ENCODE measurements at regions not wholly inside any gene's neighbourhood (a gene's known extent, or its start where the extent isn't known, plus 50 kb on each side); places are given as distances from the start of the nearest gene placed in this dataset.
A peak's percentile ranks its signal among the peaks of the same experiment; 100 is the strongest.

DNA sequence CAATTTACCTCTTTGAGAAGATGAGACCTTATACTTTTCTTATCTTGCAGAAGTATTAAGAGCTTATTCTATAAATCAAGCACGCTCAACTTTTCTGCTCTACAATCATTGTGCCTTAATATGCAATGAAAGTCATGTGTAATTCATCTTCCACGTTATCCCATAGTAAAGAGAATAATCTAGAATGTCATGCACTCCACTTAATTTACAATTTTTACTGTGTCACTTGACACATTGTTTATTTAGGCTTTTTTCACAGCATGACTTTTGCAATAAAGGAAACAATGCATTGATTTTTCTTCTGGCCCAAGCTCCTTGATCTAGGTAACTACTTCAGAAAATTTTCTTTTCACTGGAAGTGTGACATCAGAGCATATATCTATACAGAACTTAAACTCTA, 290.9 kb downstream of the HHIPL2 start:
- no peak overlapping the region for H3K4me3 ChIP-seq (ENCODE audit: low read depth, low read length)
- H3K27ac ChIP-seq (ENCODE audit: extremely low read depth, low read depth, low read length) = no peak overlapping the region
- ChIA-PET POLR2A (no interaction called here), CTCF (interaction anchor here (0.6 to 0.7 kb wide), 3 partner anchors 31 to 1100 kb away, joined by 3 read pairs; no protein-coding TSS in a partner anchor)
- H3K4me1 ChIP-seq (ENCODE audit: control insufficient read depth, insufficient read depth, low read length) = no peaks in the 10 kb centered on the region
- no peaks in the 10 kb centered on the region for H3K9me3 ChIP-seq (ENCODE audit: control insufficient read depth, insufficient read depth, low read depth, low read length)
- H3K36me3 ChIP-seq (ENCODE audit: control insufficient read depth in 2 of 2, insufficient read depth in 1 of 2, low read length in 2 of 2) = no peaks in the 10 kb centered on the region
- no peak for TF ChIP-seq ZSCAN23 (tag by site-specific recombination; IDR thresholded peaks at IDR 0.05)
- TF ChIP-seq, protein P1, sequence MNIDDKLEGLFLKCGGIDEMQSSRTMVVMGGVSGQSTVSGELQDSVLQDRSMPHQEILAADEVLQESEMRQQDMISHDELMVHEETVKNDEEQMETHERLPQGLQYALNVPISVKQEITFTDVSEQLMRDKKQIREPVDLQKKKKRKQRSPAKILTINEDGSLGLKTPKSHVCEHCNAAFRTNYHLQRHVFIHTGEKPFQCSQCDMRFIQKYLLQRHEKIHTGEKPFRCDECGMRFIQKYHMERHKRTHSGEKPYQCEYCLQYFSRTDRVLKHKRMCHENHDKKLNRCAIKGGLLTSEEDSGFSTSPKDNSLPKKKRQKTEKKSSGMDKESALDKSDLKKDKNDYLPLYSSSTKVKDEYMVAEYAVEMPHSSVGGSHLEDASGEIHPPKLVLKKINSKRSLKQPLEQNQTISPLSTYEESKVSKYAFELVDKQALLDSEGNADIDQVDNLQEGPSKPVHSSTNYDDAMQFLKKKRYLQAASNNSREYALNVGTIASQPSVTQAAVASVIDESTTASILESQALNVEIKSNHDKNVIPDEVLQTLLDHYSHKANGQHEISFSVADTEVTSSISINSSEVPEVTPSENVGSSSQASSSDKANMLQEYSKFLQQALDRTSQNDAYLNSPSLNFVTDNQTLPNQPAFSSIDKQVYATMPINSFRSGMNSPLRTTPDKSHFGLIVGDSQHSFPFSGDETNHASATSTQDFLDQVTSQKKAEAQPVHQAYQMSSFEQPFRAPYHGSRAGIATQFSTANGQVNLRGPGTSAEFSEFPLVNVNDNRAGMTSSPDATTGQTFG (tag by site-specific recombination; IDR thresholded peaks at IDR 0.05; ENCODE audit: borderline replicate concordance) = peak; percentile 41; the same call in 1 of the 2 replicates
- no peak for TF ChIP-seq ZNF510 (tag by site-specific recombination; IDR thresholded peaks at IDR 0.05; ENCODE audit: insufficient replicate concordance)
- TF ChIP-seq ZNF37A (tag by site-specific recombination; IDR thresholded peaks at IDR 0.05) = no peak
- TF ChIP-seq ZFP41 (tag by site-specific recombination; IDR thresholded peaks at IDR 0.05; ENCODE audit: borderline replicate concordance) = no peak
- TF ChIP-seq ZNF214 (tag by site-specific recombination; IDR thresholded peaks at IDR 0.05; ENCODE audit: borderline replicate concordance) = no peak
- TF ChIP-seq ZNF654 (tag by site-specific recombination; IDR thresholded peaks at IDR 0.05; ENCODE audit: low read depth) = no peak
- TF ChIP-seq HIC1 (tag by site-specific recombination; IDR thresholded peaks at IDR 0.05) = peak; percentile 72; the same call in 1 of the 2 replicates
- TF ChIP-seq ZNF521 (tag by site-specific recombination; IDR thresholded peaks at IDR 0.05) = no peak
- TF ChIP-seq SP3 (tag by site-specific recombination; IDR thresholded peaks at IDR 0.05) = no peak
- TF ChIP-seq ZNF837 (tag by site-specific recombination; IDR thresholded peaks at IDR 0.05) = no peak
- no peak for TF ChIP-seq KLF17 (tag by site-specific recombination; IDR thresholded peaks at IDR 0.05)
- no peak for TF ChIP-seq ZNF473 (tag by site-specific recombination; IDR thresholded peaks at IDR 0.05)
- no peak for TF ChIP-seq ZNF626 (tag by site-specific recombination; IDR thresholded peaks at IDR 0.05)
- 0 out of 2 replicates have a peak, but pooled peaks have one; percentile 51 for TF ChIP-seq ZNF629 (tag by site-specific recombination; IDR thresholded peaks at IDR 0.05)
- TF ChIP-seq ZNF266 (tag by site-specific recombination; IDR thresholded peaks at IDR 0.05; ENCODE audit: low read depth) = no peak
- no peak for TF ChIP-seq ZNF791 (tag by site-specific recombination; IDR thresholded peaks at IDR 0.05)
- no peak for TF ChIP-seq ZNF169 (tag by site-specific recombination; IDR thresholded peaks at IDR 0.05)
- no peak for TF ChIP-seq ZNF394 (tag by site-specific recombination; IDR thresholded peaks at IDR 0.05; ENCODE audit: borderline replicate concordance)
- no peak for TF ChIP-seq ZNF121 (tag by site-specific recombination; IDR thresholded peaks at IDR 0.05)
- no peak for TF ChIP-seq ZNF280D (tag by site-specific recombination; IDR thresholded peaks at IDR 0.05)
- TF ChIP-seq YY1 (tag by site-specific recombination; IDR thresholded peaks at IDR 0.05) = no peak
- no peak for TF ChIP-seq ZNF670 (tag by site-specific recombination; IDR thresholded peaks at IDR 0.05; ENCODE audit: low read depth)
- TF ChIP-seq ZNF792 (tag by site-specific recombination; IDR thresholded peaks at IDR 0.05) = no peak
- no peak for TF ChIP-seq ZNF600 (tag by site-specific recombination; IDR thresholded peaks at IDR 0.05)
- no peak for TF ChIP-seq ZNF660 (tag by site-specific recombination; IDR thresholded peaks at IDR 0.05)
- no peak for TF ChIP-seq KLF16 (tag by site-specific recombination; IDR thresholded peaks at IDR 0.05)
- 0 out of 2 replicates have a peak, but pooled peaks have one; percentile 24 for TF ChIP-seq ZNF350 (tag by site-specific recombination; IDR thresholded peaks at IDR 0.05)
- TF ChIP-seq KLF7 (tag by site-specific recombination; IDR thresholded peaks at IDR 0.05; ENCODE audit: borderline replicate concordance) = no peak
- TF ChIP-seq, protein P2, sequence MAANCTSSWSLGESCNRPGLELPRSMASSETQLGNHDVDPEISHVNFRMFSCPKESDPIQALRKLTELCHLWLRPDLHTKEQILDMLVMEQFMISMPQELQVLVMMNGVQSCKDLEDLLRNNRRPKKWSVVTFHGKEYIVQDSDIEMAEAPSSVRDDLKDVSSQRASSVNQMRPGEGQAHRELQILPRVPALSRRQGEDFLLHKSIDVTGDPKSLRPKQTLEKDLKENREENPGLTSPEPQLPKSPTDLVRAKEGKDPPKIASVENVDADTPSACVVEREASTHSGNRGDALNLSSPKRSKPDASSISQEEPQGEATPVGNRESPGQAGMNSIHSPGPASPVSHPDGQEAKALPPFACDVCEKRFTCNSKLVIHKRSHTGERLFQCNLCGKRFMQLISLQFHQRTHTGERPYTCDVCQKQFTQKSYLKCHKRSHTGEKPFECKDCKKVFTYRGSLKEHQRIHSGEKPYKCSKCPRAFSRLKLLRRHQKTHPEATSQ (tag by site-specific recombination; IDR thresholded peaks at IDR 0.05) = no peak

Measured in HEK293 (cell line).